ENCODE measurements at regions not wholly inside any gene's neighbourhood (a gene's known extent, or its start where the extent isn't known, plus 50 kb on each side); places are given as distances from the start of the nearest gene placed in this dataset.

DNA sequence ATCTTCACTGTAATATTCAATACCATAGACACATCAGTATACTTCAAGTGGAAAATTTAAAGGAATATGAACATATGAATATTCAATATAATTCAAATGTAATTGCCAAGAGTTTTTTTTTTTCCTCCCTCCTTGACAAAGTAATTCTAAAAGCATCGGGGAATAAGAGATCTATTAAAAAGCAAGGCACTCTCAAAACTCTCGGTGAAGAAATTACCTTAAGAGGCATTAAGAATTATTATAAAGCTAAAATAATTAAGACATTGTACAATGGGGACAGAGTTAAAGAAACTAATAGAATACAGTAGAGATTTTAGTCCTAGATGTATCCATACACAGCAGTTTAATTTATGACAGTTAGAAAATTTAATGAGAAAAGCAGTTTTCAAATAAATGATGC is 390.0 kb upstream of the SLC8A1 start:
- TF ChIP-seq, protein P1, sequence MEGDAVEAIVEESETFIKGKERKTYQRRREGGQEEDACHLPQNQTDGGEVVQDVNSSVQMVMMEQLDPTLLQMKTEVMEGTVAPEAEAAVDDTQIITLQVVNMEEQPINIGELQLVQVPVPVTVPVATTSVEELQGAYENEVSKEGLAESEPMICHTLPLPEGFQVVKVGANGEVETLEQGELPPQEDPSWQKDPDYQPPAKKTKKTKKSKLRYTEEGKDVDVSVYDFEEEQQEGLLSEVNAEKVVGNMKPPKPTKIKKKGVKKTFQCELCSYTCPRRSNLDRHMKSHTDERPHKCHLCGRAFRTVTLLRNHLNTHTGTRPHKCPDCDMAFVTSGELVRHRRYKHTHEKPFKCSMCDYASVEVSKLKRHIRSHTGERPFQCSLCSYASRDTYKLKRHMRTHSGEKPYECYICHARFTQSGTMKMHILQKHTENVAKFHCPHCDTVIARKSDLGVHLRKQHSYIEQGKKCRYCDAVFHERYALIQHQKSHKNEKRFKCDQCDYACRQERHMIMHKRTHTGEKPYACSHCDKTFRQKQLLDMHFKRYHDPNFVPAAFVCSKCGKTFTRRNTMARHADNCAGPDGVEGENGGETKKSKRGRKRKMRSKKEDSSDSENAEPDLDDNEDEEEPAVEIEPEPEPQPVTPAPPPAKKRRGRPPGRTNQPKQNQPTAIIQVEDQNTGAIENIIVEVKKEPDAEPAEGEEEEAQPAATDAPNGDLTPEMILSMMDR (conservative IDR thresholded peaks at IDR 0.05 in 1 of 2, IDR thresholded peaks at IDR 0.05 in 1 of 2; ENCODE audit: extremely low read depth in 1 of 2, insufficient read depth in 1 of 2, low read depth in 1 of 2, low read length in 2 of 2) = no peak
- no peak for TF ChIP-seq EZH2 (IDR thresholded peaks at IDR 0.05; ENCODE audit: borderline replicate concordance, low read length)

All from mammary epithelial cell (primary cell).